Activated T-cell treated with anti-CD3 and anti-CD28 coated beads, Interleukin-2, amount 50 U/mL, for 72 hours (primary cell): ENCODE measurements at regions not wholly inside any gene's neighbourhood (a gene's known extent, or its start where the extent isn't known, plus 50 kb on each side); places are given as distances from the start of the nearest gene placed in this dataset.
"Not testable (repeated sequence)": the region's sequence is repeated elsewhere in the genome, so short reads cannot be mapped to it uniquely, and the experiment has no call there.

ENCODE experiments used
- ATAC-seq, 2 donors: fragments of 150-1000 bp; cut with Tn5 transposase; replicated peaks in 1 of 2; 2 replicates each; pipeline ENCODE4 v1.10.0; 2021; ENCODE audit warnings: moderate library complexity in 2 of 2, mild to moderate bottlenecking in 1 of 2
- DNase-seq, 2 donors: peaks; one replicate each; pipeline ENCODE4 v3.0.0; 2021 to 2022; ENCODE audit warnings: mixed read lengths in 1 of 2
- H3K27ac Mint-ChIP-seq: one replicate; pipeline ENCODE4 v1.8.0; 2022; ENCODE audit warnings: mild to moderate bottlenecking, moderate library complexity, mixed read lengths
- H3K27me3 Mint-ChIP-seq: one replicate; pipeline ENCODE4 v1.8.0; 2022; ENCODE audit warnings: low read depth, mixed read lengths
- H3K36me3 Mint-ChIP-seq, 2 donors: one replicate each; pipeline ENCODE4 v1.8.0; 2022; ENCODE audit warnings: mixed read lengths in 2 of 2, mild to moderate bottlenecking in 1 of 2; ENCODE audit not compliant: insufficient read depth in 2 of 2
- H3K4me1 Mint-ChIP-seq: one replicate; pipeline ENCODE4 v1.8.0; 2022; ENCODE audit warnings: low read depth, mixed read lengths
- H3K4me3 Mint-ChIP-seq, 2 donors: one replicate each; pipeline ENCODE4 v1.8.0; 2022; ENCODE audit warnings: mild to moderate bottlenecking in 2 of 2, mixed read lengths in 2 of 2, moderate library complexity in 2 of 2
- H3K9me3 Mint-ChIP-seq, 2 donors: one replicate each; pipeline ENCODE4 v1.8.0; 2022; ENCODE audit warnings: mixed read lengths in 2 of 2

DNA sequence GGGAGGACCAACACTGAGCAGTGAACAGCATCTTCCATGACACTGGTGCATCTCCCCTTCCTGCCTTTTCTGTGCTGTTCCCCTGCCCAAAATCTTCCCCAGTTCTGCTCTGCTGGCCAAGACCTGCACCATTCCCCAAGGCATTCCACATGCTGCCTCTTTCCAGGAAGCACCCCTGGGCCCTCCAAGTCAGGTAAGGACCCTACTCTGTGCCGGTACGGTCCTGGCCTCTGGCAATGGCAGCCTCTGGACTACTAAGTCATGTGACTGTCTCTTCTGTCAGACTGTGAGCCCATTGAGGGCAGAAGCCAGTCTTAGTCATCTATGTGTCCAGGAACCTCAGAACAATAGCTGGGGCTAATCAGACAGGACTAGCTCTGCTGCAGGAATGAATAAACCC, 282.0 kb downstream of the MYCN start:
- no peaks in the 10 kb centered on the region for H3K36me3 Mint-ChIP-seq
- no peaks in the 10 kb centered on the region for H3K9me3 Mint-ChIP-seq
- no peak overlapping the region for H3K4me3 Mint-ChIP-seq
- H3K27me3 Mint-ChIP-seq, result peaks cover 13% of the 10 kb centered on the region
- ATAC-seq (no peak), DNase-seq (no peak)
- H3K4me1 Mint-ChIP-seq, result no peaks in the 10 kb centered on the region
- no peak overlapping the region for H3K27ac Mint-ChIP-seq

DNA sequence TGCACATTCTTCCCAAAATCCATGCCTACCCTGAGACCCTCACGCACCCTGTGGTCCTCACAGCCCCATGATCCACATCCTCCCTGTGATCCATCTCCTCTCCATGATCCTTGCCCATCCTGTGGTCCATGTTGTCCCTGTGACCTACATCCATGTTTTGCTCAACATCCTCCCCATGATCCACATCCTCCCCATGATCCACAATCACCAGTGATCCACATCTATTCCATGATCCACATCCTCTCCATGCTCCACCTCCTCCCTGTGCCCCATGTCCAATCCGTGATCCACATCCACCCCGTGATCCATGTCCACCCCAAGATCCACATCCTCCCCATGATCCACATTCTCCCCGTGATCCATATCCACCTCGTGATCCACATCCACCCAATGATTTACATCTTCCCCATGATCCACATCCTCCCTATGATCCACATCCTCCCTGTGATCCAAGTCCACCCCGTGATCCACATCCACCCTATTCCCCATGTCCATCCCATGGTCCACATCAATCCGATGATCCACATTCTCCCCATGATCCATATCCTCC, 281.2 kb downstream of the MYCN start:
- H3K4me1 Mint-ChIP-seq, result no peaks in the 10 kb centered on the region
- H3K9me3 Mint-ChIP-seq, result no peaks in the 10 kb centered on the region
- H3K27ac Mint-ChIP-seq, result no peak overlapping the region
- H3K36me3 Mint-ChIP-seq, result no peaks in the 10 kb centered on the region
- DNase-seq (no peak), ATAC-seq (no peak)
- H3K4me3 Mint-ChIP-seq, result no peak overlapping the region
- peaks cover 13% of the 10 kb centered on the region for H3K27me3 Mint-ChIP-seq

DNA sequence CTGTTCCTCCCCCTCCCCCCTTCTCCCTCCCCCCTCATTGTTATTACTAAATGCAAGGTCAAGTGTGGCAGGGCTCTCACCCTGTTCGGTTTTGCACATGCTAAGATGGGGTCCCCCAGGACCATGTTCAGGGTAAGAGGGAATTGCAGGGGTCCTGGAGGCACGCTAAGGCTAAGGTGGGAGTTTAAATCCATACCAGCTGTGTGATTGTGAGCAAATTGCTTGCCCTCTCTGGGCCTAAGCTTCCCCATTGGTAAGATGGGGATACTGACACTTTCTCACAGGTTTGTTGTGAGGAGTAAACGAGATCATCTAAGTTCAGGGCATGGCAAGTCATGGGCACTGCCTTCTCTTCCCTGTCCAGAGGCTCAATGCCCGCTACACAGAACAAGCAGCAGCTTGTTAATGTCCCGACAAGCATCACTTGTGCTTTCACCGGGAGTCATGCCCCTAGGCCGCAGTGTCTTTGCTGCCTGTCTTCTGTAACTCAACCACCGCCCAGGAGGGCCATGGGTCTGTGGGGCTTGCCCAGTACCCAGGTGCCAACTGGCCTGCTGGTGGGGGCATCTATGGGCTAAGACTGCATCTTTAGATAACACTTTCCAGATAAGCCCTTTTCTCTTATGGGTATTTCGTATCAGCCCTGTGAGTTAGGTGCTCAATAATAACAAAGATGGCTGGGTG, 279.1 kb downstream of the MYCN start:
- ATAC-seq, result no peak
- no peak overlapping the region for H3K27ac Mint-ChIP-seq
- H3K4me1 Mint-ChIP-seq, result no peaks in the 10 kb centered on the region
- no peak overlapping the region for H3K4me3 Mint-ChIP-seq
- H3K9me3 Mint-ChIP-seq, result no peaks in the 10 kb centered on the region
- no peaks in the 10 kb centered on the region for H3K36me3 Mint-ChIP-seq
- no peak for DNase-seq
- peaks cover 13% of the 10 kb centered on the region for H3K27me3 Mint-ChIP-seq

DNA sequence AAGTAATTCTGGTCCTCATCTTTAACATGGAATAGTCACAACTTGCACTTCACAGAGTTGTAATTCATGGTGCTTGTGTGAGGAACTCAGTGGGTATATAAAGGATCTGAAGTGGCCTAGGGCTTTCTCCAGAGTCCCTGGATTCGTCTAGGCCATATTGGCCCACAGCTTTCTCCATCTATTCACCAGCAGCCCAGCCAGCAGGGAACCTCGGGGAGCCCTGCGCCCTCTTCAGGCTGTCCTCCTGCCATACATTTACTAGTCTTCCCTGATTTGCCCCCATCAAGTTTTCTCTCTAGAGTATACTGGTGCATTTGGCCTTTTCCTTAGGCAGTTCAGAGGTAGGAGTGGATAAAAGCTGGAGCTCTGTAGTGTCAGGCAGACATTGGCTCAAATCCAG, 278.3 kb downstream of the MYCN start:
- H3K27me3 Mint-ChIP-seq, result peaks cover 13% of the 10 kb centered on the region
- no peak overlapping the region for H3K4me3 Mint-ChIP-seq
- DNase-seq, result no peak
- H3K9me3 Mint-ChIP-seq, result no peaks in the 10 kb centered on the region
- H3K27ac Mint-ChIP-seq, result no peak overlapping the region
- no peaks in the 10 kb centered on the region for H3K4me1 Mint-ChIP-seq
- no peak for ATAC-seq
- H3K36me3 Mint-ChIP-seq, result no peaks in the 10 kb centered on the region

DNA sequence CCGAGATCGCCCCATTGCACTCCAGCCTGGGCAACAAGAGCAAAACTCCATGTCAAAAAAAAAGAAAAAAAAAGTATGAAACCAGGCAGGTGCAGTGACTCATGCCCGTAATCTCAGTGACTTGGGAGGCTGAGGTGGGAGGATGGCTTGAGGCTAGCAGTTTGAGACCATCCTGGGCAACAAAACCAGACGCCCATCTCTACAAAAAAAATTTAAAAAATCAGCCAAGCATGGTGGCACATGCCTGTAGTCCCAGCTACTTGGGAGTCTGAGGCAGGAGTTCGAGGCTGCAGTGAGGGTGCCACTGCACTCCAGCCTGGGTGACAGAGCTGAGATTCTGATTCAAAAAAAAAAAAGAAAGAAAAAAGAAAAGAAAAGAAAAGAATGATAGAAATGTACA, 277.8 kb downstream of the MYCN start:
- H3K36me3 Mint-ChIP-seq, result no peaks in the 10 kb centered on the region
- H3K4me3 Mint-ChIP-seq, result no peak overlapping the region
- no peak for ATAC-seq
- no peak overlapping the region for H3K27ac Mint-ChIP-seq
- no peaks in the 10 kb centered on the region for H3K4me1 Mint-ChIP-seq
- no peaks in the 10 kb centered on the region for H3K9me3 Mint-ChIP-seq
- DNase-seq, result no peak
- H3K27me3 Mint-ChIP-seq, result peaks cover 13% of the 10 kb centered on the region

DNA sequence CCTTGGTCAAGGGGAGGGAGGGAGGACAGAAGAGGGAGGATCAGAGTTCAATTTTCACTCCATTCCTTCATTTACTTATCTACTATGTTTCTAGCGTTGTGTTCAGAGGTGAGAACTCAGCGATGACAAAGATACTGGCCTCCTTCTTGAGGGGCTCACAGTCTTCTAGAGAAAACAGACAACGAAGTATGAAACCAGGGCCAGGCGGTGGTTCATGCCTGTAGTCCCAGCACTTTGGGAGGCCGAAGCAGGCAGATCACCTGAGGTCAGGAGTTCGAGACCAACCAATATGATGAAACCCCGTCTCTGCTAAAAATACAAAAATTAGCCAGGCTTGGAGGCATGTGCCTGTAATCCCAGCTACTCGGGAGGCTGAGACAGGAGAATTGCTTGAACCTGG, 277.4 kb downstream of the MYCN start:
- H3K27me3 Mint-ChIP-seq, result peaks cover 13% of the 10 kb centered on the region
- ATAC-seq, H3K4me1 Mint-ChIP-seq, H3K36me3 Mint-ChIP-seq, H3K27ac Mint-ChIP-seq, DNase-seq, H3K9me3 Mint-ChIP-seq, H3K4me3 Mint-ChIP-seq: not testable (repeated sequence)

DNA sequence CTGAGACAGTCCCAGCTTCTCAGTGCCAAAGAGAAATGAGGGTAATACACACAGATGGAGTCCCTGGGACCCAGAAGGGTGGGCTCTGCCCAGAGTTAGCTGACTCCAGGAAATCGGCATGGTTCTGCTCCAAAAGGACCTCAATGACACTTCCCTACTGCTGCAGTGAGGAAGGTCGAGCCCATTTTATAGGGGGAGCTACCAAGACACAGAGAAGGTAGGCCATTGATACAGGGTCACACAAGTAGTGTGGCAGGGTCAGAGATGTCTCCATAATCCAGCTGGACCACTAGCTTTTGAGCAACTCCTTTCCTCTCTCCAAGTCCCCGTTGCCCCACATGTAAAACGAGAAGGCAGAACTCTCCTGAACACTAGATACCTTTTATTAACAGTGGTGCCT, 276.9 kb downstream of the MYCN start:
- peaks cover 12% of the 10 kb centered on the region for H3K27me3 Mint-ChIP-seq
- H3K9me3 Mint-ChIP-seq, result no peaks in the 10 kb centered on the region
- no peaks in the 10 kb centered on the region for H3K4me1 Mint-ChIP-seq
- H3K27ac Mint-ChIP-seq, result no peak overlapping the region
- DNase-seq, result no peak
- no peak for ATAC-seq
- H3K4me3 Mint-ChIP-seq, result no peak overlapping the region
- H3K36me3 Mint-ChIP-seq, result no peaks in the 10 kb centered on the region

DNA sequence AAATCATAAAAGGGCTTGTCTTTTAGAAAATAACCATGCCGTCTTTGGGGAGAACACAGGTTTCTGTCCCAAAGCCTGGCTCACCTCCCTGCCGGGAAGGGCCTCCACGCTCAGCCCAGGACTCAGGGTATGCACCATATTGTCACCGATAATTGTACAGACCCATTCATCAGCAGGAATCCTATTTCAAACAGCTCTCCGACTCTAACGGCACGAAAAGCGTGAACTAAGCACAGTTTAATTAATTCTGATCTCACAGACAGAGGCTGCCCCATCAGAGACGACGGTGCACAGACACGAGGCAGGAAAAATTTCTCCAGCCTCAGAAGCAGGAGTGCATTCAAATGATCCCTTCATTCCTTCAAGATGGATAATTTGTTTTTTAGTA, 276.2 kb downstream of the MYCN start:
- peaks cover 5% of the 10 kb centered on the region for H3K27me3 Mint-ChIP-seq
- DNase-seq (no peak), ATAC-seq (no peak)
- no peaks in the 10 kb centered on the region for H3K36me3 Mint-ChIP-seq
- H3K27ac Mint-ChIP-seq, result no peak overlapping the region
- no peaks in the 10 kb centered on the region for H3K4me1 Mint-ChIP-seq
- H3K4me3 Mint-ChIP-seq, result no peak overlapping the region
- no peaks in the 10 kb centered on the region for H3K9me3 Mint-ChIP-seq

DNA sequence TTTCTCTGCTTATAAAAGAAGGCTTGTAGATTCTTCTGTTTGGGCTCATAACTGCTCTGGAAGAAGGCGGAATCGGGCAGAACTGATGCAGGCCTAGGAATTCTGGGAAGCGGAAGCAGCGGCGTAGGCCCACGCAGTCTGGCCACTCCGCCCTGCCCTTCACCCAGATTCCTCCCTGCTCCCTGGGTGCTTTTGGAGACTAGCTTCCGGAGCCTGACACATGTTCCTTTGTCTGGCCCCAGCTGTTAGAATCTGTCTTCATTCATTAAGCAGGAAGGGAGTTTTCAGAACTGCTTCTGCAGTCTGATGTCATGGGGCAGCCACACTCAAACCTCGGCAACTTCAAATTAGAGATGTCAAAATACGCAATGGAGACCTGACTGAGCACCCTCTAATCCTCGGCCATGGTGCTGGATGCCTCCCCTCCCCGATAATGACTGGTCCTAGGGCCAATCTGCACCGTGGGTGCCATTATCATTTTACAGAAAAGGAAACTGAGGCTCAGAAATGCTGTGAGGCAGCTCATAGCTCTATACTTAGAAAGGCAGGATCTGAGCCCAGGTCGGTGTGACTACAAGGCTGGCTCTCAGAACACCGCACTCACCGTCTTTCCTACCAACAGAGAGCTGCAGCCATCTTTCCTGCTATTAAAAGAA, 275.7 kb downstream of the MYCN start:
- Mint-ChIP-seq H3K27me3 (no peaks in the 10 kb centered on the region), H3K36me3 (no peaks in the 10 kb centered on the region), H3K4me1 (no peaks in the 10 kb centered on the region), H3K9me3 (no peaks in the 10 kb centered on the region), H3K4me3 (no peak overlapping the region), H3K27ac (no peak overlapping the region)
- ATAC-seq, result no peak
- DNase-seq, result no peak

DNA sequence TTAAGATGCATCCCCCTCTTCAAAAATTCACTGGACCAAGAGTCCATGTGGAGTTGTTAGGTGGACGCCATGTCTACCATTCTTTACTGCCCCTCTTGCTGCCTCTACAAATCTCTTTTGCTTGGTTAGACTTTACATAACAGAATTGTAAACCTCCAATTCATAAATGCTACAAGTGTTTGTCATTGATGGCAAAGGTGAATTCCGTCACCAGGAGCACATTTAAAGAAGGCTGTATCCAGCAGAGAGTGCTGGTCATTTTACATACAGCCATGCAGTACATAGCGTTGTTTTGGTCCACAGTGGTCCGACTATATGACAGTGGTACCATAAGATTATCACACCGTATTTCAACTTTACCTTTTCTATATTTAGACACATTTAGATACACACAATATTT, 274.5 kb downstream of the MYCN start:
- H3K4me1 Mint-ChIP-seq, result no peaks in the 10 kb centered on the region
- no peak for DNase-seq
- no peaks in the 10 kb centered on the region for H3K36me3 Mint-ChIP-seq
- peaks cover 5% of the 10 kb centered on the region for H3K27me3 Mint-ChIP-seq
- H3K27ac Mint-ChIP-seq, result no peak overlapping the region
- no peak for ATAC-seq
- H3K4me3 Mint-ChIP-seq, result no peak overlapping the region
- H3K9me3 Mint-ChIP-seq, result no peaks in the 10 kb centered on the region

DNA sequence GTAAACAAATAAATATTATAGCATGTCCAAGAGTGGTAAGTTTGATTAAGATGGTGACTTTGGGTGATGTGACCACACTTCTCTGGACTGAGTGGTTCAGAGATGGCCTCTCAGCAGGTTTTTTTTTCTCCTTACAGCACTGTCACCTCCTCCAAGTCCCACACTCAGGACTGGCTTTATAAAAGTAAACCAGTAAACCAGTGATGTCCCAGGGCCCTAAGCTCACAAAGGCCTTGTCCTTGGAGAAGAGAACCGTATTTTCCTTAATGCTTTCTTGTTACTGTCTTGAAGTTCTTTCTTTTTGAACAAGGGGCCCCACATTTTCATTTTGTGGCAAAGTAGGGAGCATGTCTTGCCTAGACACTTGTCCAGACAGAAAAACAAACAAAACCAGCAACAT, 274.0 kb downstream of the MYCN start:
- Mint-ChIP-seq H3K36me3 (no peaks in the 10 kb centered on the region), H3K4me3 (no peak overlapping the region), H3K9me3 (no peaks in the 10 kb centered on the region), H3K4me1 (no peaks in the 10 kb centered on the region), H3K27ac (no peak overlapping the region), H3K27me3 (peaks cover 6% of the 10 kb centered on the region)
- no peak for DNase-seq
- ATAC-seq, result no peak

DNA sequence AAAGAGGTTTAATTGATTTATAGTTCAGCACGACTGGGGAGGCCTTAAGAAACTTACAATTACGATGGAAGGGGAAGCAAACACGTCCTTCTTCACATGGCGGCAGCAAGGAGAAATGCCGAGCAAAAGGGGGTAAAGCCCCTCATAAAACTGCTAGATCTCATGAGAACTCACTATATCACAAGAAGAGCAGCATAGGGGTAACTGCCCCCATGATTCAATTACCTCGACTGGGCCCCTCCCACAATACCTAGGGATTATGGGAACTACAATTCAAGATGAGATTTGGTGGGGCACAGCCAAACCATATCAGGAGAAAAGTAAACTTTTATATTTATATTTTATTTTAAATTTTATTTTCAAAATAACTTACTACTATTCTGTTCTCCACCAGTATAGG, 272.0 kb downstream of the MYCN start:
- no peak for DNase-seq
- H3K4me3 Mint-ChIP-seq, result no peak overlapping the region
- no peaks in the 10 kb centered on the region for H3K9me3 Mint-ChIP-seq
- no peaks in the 10 kb centered on the region for H3K4me1 Mint-ChIP-seq
- no peak for ATAC-seq
- H3K27me3 Mint-ChIP-seq, result peaks cover 9% of the 10 kb centered on the region
- H3K27ac Mint-ChIP-seq, result no peak overlapping the region
- H3K36me3 Mint-ChIP-seq, result no peaks in the 10 kb centered on the region

DNA sequence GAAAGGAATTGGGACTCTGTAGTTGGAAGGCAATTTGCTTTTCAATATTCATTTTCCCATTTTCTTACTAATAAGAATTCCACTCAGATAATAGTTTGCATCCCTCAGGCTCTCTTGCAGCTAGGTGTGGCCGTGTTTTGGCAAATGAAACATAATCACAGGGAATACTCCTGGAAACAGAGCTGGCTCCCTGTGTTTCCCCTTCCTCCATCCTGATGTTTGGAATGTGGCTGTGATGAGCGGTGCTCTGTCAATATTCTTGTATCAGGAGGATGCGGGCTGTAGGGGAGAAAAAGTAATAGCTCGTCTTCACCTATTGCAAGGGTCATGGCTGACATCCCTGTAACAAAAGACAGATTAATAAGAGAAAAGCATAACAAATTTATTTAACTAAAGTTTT, 271.0 kb downstream of the MYCN start:
- no peak for ATAC-seq
- Mint-ChIP-seq H3K27me3 (peaks cover 13% of the 10 kb centered on the region), H3K9me3 (no peaks in the 10 kb centered on the region), H3K27ac (no peak overlapping the region), H3K4me1 (no peaks in the 10 kb centered on the region), H3K4me3 (no peak overlapping the region), H3K36me3 (no peaks in the 10 kb centered on the region)
- DNase-seq, result no peak

DNA sequence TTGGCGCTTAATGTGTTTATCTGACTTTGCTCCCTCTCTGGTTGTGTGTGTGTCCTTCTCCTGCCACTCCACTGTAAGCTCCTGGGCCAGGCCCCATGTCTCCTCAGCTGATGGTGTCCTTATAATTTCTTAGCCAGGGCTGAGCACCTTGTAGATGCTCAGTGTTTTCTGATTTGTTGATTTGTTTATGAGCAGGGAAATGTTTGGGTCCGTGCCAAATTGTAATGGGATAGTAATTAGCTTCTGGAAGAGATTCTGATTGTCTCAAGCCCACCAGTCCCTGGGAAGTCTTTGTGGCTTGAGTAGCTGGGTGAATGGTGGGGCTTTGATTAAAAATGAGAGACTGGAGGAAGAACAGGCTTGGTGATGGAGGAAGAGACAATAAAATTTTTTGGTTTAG, 270.5 kb downstream of the MYCN start:
- Mint-ChIP-seq H3K4me1 (no peaks in the 10 kb centered on the region), H3K27ac (no peak overlapping the region), H3K36me3 (no peaks in the 10 kb centered on the region), H3K4me3 (no peak overlapping the region), H3K27me3 (peaks cover 13% of the 10 kb centered on the region), H3K9me3 (no peaks in the 10 kb centered on the region)
- ATAC-seq (no peak), DNase-seq (no peak)
